HEK293 (cell line): ENCODE measurements at regions not wholly inside any gene's neighbourhood (a gene's known extent, or its start where the extent isn't known, plus 50 kb on each side); places are given as distances from the start of the nearest gene placed in this dataset.

ENCODE experiments used
- CTCF ChIA-PET: fragments of 350-600 bp; formaldehyde crosslinking; extraction: SDS; loops from one replicate; lab custom pipeline; 2021; ENCODE audit warnings: antibody characterized with exemption; lab: Yijun Ruan, JAX
- POLR2A ChIA-PET: fragments of 300-600 bp; formaldehyde crosslinking; extraction: SDS; loops from one replicate; lab custom pipeline; 2020; ENCODE audit warnings: antibody characterized with exemption, inconsistent platforms; lab: Yijun Ruan, JAX
- H3K27ac ChIP-seq: fragments of 200-500 bp; sonication (Bioruptor generic); 2 replicates; pipeline ENCODE4 v1.5.1; 2014; ENCODE audit warnings: low read depth, low read length, control low read depth, inconsistent platforms; ENCODE audit errors: extremely low read depth
- H3K36me3 ChIP-seq, 2 experiments: fragments of 200-500 bp in 1 of 2; sonication (Bioruptor generic) in 1 of 2; 1 replicate in 1 of 2; 2 replicates in 1 of 2; pipeline ENCODE4 v1.5.1; 2014 to 2017; ENCODE audit warnings: inconsistent platforms in 2 of 2, low read length in 2 of 2; ENCODE audit not compliant: control insufficient read depth in 2 of 2, insufficient read depth in 1 of 2
- H3K4me1 ChIP-seq: fragments of 200-500 bp; sonication (Bioruptor generic); 2 replicates; pipeline ENCODE4 v1.5.1; 2014; ENCODE audit warnings: mild to moderate bottlenecking, low read length, inconsistent platforms; ENCODE audit not compliant: control insufficient read depth, insufficient read depth
- H3K4me3 ChIP-seq: 2 replicates; pipeline ENCODE4 v1.5.1; 2011; ENCODE audit warnings: low read depth, mild to moderate bottlenecking, control low read depth, low read length, moderate library complexity
- H3K9me3 ChIP-seq: fragments of 200-500 bp; sonication (Bioruptor generic); 2 replicates; pipeline ENCODE4 v1.5.1; 2014; ENCODE audit warnings: low read depth, low read length, inconsistent platforms; ENCODE audit not compliant: control insufficient read depth, insufficient read depth
- SP3 ChIP-seq: fragments of 450-650 bp; formaldehyde crosslinking; IDR thresholded peaks from 2 replicates; pipeline ENCODE4 v1.5.1; 2016; ENCODE audit warnings: missing biosample characterization, missing genetic modification characterization
- TRIM28 ChIP-seq: IDR thresholded peaks from 2 replicates; pipeline ENCODE4 v1.6.1; 2011; ENCODE audit warnings: low read length, control low read depth, borderline replicate concordance
- YY2 ChIP-seq: fragments of 450-650 bp; formaldehyde crosslinking; IDR thresholded peaks from 2 replicates; pipeline ENCODE4 v1.5.1; 2016; ENCODE audit warnings: missing biosample characterization, missing genetic modification characterization
- ZNF239 ChIP-seq: fragments of 450-650 bp; formaldehyde crosslinking; IDR thresholded peaks from 2 replicates; pipeline ENCODE4 v1.5.1; 2016; ENCODE audit warnings: missing biosample characterization, missing genetic modification characterization
- ZNF37A ChIP-seq: fragments of 450-650 bp; IDR thresholded peaks from 2 replicates; pipeline ENCODE4 v1.5.1; 2018; ENCODE audit warnings: missing biosample characterization, missing genetic modification characterization
- ZNF391 ChIP-seq: fragments of 450-650 bp; formaldehyde crosslinking; IDR thresholded peaks from 2 replicates; pipeline ENCODE4 v1.5.1; 2016; ENCODE audit warnings: low read depth, missing biosample characterization, missing genetic modification characterization, borderline replicate concordance
- ZNF404 ChIP-seq: fragments of 450-650 bp; formaldehyde crosslinking; IDR thresholded peaks from 2 replicates; pipeline ENCODE4 v1.5.1; 2017; ENCODE audit warnings: missing biosample characterization, missing genetic modification characterization
- ZNF529 ChIP-seq: fragments of 450-650 bp; formaldehyde crosslinking; IDR thresholded peaks from 2 replicates; pipeline ENCODE4 v1.5.1; 2017; ENCODE audit warnings: missing genetic modification characterization, missing biosample characterization; ENCODE audit not compliant: insufficient replicate concordance
- ZNF830 ChIP-seq: fragments of 450-650 bp; IDR thresholded peaks from 2 replicates; pipeline ENCODE4 v1.5.0; 2018; ENCODE audit warnings: missing biosample characterization, missing genetic modification characterization, low read depth, mild to moderate bottlenecking, moderate library complexity
- ZNF837 ChIP-seq: fragments of 450-650 bp; formaldehyde crosslinking; IDR thresholded peaks from 2 replicates; pipeline ENCODE4 v1.5.1; 2016; ENCODE audit warnings: missing biosample characterization, missing genetic modification characterization
- TF ChIP-seq, protein P1 (sequence below): fragments of 450-650 bp; formaldehyde crosslinking; IDR thresholded peaks from 2 replicates; pipeline ENCODE4 v1.5.1; 2016; ENCODE audit warnings: missing biosample characterization, missing genetic modification characterization
- TF ChIP-seq, protein P2 (sequence below): fragments of 450-650 bp; formaldehyde crosslinking; IDR thresholded peaks from 2 replicates; pipeline ENCODE4 v1.5.1; 2016; ENCODE audit warnings: missing biosample characterization, missing genetic modification characterization
- TF ChIP-seq, protein P3 (sequence below): fragments of 450-650 bp; formaldehyde crosslinking; IDR thresholded peaks from 2 replicates; pipeline ENCODE4 v1.5.1; 2017; ENCODE audit warnings: missing biosample characterization, missing genetic modification characterization
- TF ChIP-seq, protein P4 (sequence below): fragments of 450-650 bp; formaldehyde crosslinking; IDR thresholded peaks from 2 replicates; pipeline ENCODE4 v1.5.1; 2016; ENCODE audit warnings: missing biosample characterization, missing genetic modification characterization
- TF ChIP-seq, protein P5 (sequence below): fragments of 450-650 bp; formaldehyde crosslinking; conservative IDR thresholded peaks from 2 replicates; pipeline ENCODE4 v1.5.1; 2016; ENCODE audit warnings: low read depth, missing biosample characterization, missing genetic modification characterization
- TF ChIP-seq, protein P6 (sequence below): fragments of 450-650 bp; formaldehyde crosslinking; IDR thresholded peaks from 2 replicates; pipeline ENCODE4; 2016; ENCODE audit warnings: missing biosample characterization, missing genetic modification characterization
- TF ChIP-seq, protein P7 (sequence below): fragments of 450-650 bp; formaldehyde crosslinking; IDR thresholded peaks from 2 replicates; pipeline ENCODE4 v1.5.1; 2017; ENCODE audit warnings: missing biosample characterization, missing genetic modification characterization

DNA sequence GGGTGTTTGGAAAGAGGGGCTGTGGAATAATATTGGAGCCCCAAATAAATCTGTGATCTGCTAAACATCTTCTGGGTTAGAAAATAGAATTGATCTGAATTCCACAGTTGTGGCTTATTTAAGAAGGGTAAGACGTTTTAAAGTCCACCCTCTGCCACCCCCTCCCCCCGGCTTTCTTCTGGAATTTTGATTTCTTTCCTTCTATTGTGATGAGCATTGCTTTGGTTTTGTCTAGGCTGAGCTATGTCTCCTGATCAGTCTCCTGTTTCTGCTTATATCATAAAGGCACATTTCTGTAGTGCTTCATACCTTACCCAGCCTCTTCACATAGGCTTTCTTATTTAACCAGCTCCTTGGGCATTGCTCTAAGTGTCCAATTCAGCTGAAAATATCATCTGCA lies 77.3 kb upstream of the SLC38A2 start:
- POLR2A ChIA-PET: interaction anchor here (0.6 to 1.1 kb wide), 2 partner anchors 19 to 77 kb away, joined by 3 read pairs; no protein-coding TSS in a partner anchor
- Histone ChIP-seq H3K4me3 (no peak overlapping the region), H3K36me3 (no peaks in the 10 kb centered on the region), H3K4me1 (peaks cover 11% of the 10 kb centered on the region), H3K27ac (no peak overlapping the region), H3K9me3 (no peaks in the 10 kb centered on the region)
- TF ChIP-seq ZNF391 (tag by site-specific recombination) (no peak), TRIM28 (no peak), ZNF830 (tag by site-specific recombination) (no peak), ZNF404 (tag by site-specific recombination) (no peak), ZNF837 (no peak), SP3 (tag by site-specific recombination) (no peak), ZNF239 (tag by site-specific recombination) (no peak), ZNF529 (tag by site-specific recombination) (no peak), ZNF37A (no peak), YY2 (no peak)
- TF ChIP-seq, protein P1, sequence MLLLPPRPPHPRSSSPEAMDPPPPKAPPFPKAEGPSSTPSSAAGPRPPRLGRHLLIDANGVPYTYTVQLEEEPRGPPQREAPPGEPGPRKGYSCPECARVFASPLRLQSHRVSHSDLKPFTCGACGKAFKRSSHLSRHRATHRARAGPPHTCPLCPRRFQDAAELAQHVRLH (tag by site-specific recombination): no peak
- TF ChIP-seq, protein P2, sequence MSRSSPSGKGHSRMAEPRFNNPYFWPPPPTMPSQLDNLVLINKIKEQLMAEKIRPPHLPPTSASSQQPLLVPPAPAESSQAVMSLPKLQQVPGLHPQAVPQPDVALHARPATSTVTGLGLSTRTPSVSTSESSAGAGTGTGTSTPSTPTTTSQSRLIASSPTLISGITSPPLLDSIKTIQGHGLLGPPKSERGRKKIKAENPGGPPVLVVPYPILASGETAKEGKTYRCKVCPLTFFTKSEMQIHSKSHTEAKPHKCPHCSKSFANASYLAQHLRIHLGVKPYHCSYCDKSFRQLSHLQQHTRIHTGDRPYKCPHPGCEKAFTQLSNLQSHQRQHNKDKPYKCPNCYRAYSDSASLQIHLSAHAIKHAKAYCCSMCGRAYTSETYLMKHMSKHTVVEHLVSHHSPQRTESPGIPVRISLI (tag by site-specific recombination): no peak
- TF ChIP-seq, protein P3, sequence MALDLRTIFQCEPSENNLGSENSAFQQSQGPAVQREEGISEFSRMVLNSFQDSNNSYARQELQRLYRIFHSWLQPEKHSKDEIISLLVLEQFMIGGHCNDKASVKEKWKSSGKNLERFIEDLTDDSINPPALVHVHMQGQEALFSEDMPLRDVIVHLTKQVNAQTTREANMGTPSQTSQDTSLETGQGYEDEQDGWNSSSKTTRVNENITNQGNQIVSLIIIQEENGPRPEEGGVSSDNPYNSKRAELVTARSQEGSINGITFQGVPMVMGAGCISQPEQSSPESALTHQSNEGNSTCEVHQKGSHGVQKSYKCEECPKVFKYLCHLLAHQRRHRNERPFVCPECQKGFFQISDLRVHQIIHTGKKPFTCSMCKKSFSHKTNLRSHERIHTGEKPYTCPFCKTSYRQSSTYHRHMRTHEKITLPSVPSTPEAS (tag by site-specific recombination): no peak
- TF ChIP-seq, protein P4, sequence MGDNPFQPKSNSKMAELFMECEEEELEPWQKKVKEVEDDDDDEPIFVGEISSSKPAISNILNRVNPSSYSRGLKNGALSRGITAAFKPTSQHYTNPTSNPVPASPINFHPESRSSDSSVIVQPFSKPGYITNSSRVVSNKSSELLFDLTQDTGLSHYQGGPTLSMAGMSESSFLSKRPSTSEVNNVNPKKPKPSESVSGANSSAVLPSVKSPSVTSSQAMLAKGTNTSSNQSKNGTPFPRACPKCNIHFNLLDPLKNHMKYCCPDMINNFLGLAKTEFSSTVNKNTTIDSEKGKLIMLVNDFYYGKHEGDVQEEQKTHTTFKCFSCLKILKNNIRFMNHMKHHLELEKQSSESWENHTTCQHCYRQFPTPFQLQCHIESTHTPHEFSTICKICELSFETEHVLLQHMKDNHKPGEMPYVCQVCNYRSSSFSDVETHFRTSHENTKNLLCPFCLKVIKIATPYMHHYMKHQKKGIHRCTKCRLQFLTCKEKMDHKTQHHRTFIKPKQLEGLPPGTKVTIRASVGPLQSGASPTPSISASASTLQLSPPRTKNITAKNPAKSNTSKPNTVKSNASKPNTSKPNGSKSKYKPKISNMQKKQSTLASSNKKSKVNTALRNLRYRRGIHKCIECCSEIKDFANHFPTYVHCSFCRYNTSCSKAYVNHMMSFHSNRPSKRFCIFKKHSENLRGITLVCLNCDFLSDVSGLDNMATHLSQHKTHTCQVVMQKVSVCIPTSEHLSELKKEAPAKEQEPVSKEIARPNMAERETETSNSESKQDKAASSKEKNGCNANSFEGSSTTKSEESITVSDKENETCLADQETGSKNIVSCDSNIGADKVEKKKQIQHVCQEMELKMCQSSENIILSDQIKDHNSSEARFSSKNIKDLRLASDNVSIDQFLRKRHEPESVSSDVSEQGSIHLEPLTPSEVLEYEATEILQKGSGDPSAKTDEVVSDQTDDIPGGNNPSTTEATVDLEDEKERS (tag by site-specific recombination): no peak
- TF ChIP-seq, protein P5, sequence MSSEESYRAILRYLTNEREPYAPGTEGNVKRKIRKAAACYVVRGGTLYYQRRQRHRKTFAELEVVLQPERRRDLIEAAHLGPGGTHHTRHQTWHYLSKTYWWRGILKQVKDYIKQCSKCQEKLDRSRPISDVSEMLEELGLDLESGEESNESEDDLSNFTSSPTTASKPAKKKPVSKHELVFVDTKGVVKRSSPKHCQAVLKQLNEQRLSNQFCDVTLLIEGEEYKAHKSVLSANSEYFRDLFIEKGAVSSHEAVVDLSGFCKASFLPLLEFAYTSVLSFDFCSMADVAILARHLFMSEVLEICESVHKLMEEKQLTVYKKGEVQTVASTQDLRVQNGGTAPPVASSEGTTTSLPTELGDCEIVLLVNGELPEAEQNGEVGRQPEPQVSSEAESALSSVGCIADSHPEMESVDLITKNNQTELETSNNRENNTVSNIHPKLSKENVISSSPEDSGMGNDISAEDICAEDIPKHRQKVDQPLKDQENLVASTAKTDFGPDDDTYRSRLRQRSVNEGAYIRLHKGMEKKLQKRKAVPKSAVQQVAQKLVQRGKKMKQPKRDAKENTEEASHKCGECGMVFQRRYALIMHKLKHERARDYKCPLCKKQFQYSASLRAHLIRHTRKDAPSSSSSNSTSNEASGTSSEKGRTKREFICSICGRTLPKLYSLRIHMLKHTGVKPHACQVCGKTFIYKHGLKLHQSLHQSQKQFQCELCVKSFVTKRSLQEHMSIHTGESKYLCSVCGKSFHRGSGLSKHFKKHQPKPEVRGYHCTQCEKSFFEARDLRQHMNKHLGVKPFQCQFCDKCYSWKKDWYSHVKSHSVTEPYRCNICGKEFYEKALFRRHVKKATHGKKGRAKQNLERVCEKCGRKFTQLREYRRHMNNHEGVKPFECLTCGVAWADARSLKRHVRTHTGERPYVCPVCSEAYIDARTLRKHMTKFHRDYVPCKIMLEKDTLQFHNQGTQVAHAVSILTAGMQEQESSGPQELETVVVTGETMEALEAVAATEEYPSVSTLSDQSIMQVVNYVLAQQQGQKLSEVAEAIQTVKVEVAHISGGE (tag by site-specific recombination): no peak
- TF ChIP-seq, protein P6, sequence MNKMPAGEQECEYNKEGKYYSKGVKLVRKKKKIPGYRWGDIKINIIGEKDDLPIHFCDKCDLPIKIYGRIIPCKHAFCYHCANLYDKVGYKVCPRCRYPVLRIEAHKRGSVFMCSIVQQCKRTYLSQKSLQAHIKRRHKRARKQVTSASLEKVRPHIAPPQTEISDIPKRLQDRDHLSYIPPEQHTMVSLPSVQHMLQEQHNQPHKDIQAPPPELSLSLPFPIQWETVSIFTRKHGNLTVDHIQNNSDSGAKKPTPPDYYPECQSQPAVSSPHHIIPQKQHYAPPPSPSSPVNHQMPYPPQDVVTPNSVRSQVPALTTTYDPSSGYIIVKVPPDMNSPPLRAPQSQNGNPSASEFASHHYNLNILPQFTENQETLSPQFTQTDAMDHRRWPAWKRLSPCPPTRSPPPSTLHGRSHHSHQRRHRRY: no peak
- TF ChIP-seq, protein P7, sequence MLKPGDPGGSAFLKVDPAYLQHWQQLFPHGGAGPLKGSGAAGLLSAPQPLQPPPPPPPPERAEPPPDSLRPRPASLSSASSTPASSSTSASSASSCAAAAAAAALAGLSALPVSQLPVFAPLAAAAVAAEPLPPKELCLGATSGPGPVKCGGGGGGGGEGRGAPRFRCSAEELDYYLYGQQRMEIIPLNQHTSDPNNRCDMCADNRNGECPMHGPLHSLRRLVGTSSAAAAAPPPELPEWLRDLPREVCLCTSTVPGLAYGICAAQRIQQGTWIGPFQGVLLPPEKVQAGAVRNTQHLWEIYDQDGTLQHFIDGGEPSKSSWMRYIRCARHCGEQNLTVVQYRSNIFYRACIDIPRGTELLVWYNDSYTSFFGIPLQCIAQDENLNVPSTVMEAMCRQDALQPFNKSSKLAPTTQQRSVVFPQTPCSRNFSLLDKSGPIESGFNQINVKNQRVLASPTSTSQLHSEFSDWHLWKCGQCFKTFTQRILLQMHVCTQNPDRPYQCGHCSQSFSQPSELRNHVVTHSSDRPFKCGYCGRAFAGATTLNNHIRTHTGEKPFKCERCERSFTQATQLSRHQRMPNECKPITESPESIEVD (tag by site-specific recombination): no peak
- CTCF ChIA-PET: no interaction called here
